Neural cell (in vitro differentiated cells): ENCODE measurements at regions not wholly inside any gene's neighbourhood (a gene's known extent, or its start where the extent isn't known, plus 50 kb on each side); places are given as distances from the start of the nearest gene placed in this dataset.

Source experiments
- H2AFZ ChIP-seq: fragments of 200-600, 300-800 bp; sonication (generic), shearing (Covaris generic); 2 replicates; pipeline ENCODE4 v1.6.0; 2014; ENCODE audit warnings: low read depth, mild to moderate bottlenecking, antibody characterized with exemption, low read length, moderate library complexity
- H3F3A ChIP-seq: fragments of 200-600 bp; shearing (Covaris generic); 2 replicates; pipeline ENCODE4 v1.6.1; 2016; ENCODE audit warnings: mild to moderate bottlenecking, moderate library complexity, mixed read lengths, antibody characterized with exemption, low read length; ENCODE audit not compliant: insufficient read depth, poor library complexity, severe bottlenecking
- H3K27ac ChIP-seq: fragments of 200-600, 300-800 bp; sonication (generic), shearing (Covaris generic); 2 replicates; pipeline ENCODE4 v1.5.1; 2014; ENCODE audit warnings: mild to moderate bottlenecking, low read length, moderate library complexity
- H3K27me3 ChIP-seq: fragments of 300-800, 200-600 bp; sonication (generic), shearing (Covaris generic); 2 replicates; pipeline ENCODE4 v1.6.0; 2014; ENCODE audit warnings: mild to moderate bottlenecking, low read depth, low read length, moderate library complexity; ENCODE audit not compliant: insufficient read depth
- H3K36me3 ChIP-seq: fragments of 300-800, 200-600 bp; sonication (generic), shearing (Covaris generic); 2 replicates; pipeline ENCODE4 v1.5.1; 2014; ENCODE audit warnings: mild to moderate bottlenecking, antibody characterized with exemption, low read length, moderate library complexity; ENCODE audit not compliant: insufficient read depth
- H3K4me2 ChIP-seq: fragments of 300-800, 200-600 bp; sonication (generic), shearing (Covaris generic); 2 replicates; pipeline ENCODE4 v1.6.0; 2014; ENCODE audit warnings: mild to moderate bottlenecking, low read length
- H3K4me3 ChIP-seq: fragments of 300-800, 200-600 bp; sonication (generic), shearing (Covaris generic); 2 replicates; pipeline ENCODE4 v1.5.1; 2014; ENCODE audit warnings: mild to moderate bottlenecking, low read length, moderate library complexity
- H3K79me2 ChIP-seq: fragments of 200-600 bp; shearing (Covaris generic); replicated peaks from 2 replicates; pipeline ENCODE4 v1.6.0; 2014; ENCODE audit warnings: mild to moderate bottlenecking, low read length, moderate library complexity; ENCODE audit not compliant: insufficient read depth
- H3K9ac ChIP-seq: fragments of 300-800, 200-600 bp; sonication (generic), shearing (Covaris generic); 2 replicates; pipeline ENCODE4 v1.6.1; 2016; ENCODE audit warnings: mild to moderate bottlenecking, low read length, mixed read lengths
- H3K9me2 ChIP-seq: fragments of 200-600 bp; shearing (Covaris generic); 2 replicates; pipeline ENCODE4 v1.6.1; 2016; ENCODE audit warnings: mild to moderate bottlenecking, low read length, mixed read lengths; ENCODE audit not compliant: insufficient read depth
- H3K9me3 ChIP-seq: fragments of 200-600, 300-800 bp; sonication (generic), shearing (Covaris generic); 2 replicates; pipeline ENCODE4 v1.6.1; 2016; ENCODE audit warnings: mild to moderate bottlenecking, mixed run types, low read length, moderate library complexity, mixed read lengths
- H4K20me1 ChIP-seq: fragments of 200-600 bp; shearing (Covaris generic); 2 replicates; pipeline ENCODE4 v1.6.1; 2016; ENCODE audit warnings: mild to moderate bottlenecking, mixed run types; ENCODE audit not compliant: insufficient read depth
- EP300 ChIP-seq: fragments of 450-650 bp; conservative IDR thresholded peaks from 2 replicates; pipeline ENCODE4 v1.6.1; 2014; ENCODE audit warnings: antibody characterized with exemption, mild to moderate bottlenecking, moderate library complexity; ENCODE audit not compliant: poor library complexity, severe bottlenecking
- EZH2 ChIP-seq: fragments of 200-600, 300-800 bp; shearing (Covaris generic), sonication (generic); IDR thresholded peaks from 2 replicates; pipeline ENCODE4 v1.6.1; 2014; ENCODE audit warnings: antibody characterized with exemption, low read length, borderline replicate concordance, mild to moderate bottlenecking; ENCODE audit not compliant: insufficient read depth, poor library complexity, severe bottlenecking
- MXI1 ChIP-seq: fragments of 450-650 bp; conservative IDR thresholded peaks from 2 replicates; pipeline ENCODE4 v1.6.1; 2014; ENCODE audit warnings: antibody characterized with exemption, mild to moderate bottlenecking; ENCODE audit not compliant: poor library complexity, severe bottlenecking
- POLR2AphosphoS5 ChIP-seq: IDR thresholded peaks from 2 replicates; pipeline ENCODE4 v1.6.1; 2012
- RAD21 ChIP-seq: fragments of 450-650 bp; conservative IDR thresholded peaks from 2 replicates; pipeline ENCODE4 v1.6.1; 2014; ENCODE audit warnings: antibody characterized with exemption, mild to moderate bottlenecking, moderate library complexity
- SMC3 ChIP-seq: fragments of 450-650 bp; conservative IDR thresholded peaks from 2 replicates; pipeline ENCODE4 v1.6.1; 2014; ENCODE audit warnings: antibody characterized with exemption, mild to moderate bottlenecking, moderate library complexity; ENCODE audit not compliant: poor library complexity
- TAF1 ChIP-seq: IDR thresholded peaks from 2 replicates; pipeline ENCODE4 v1.6.1; 2012; ENCODE audit warnings: low read depth
- TF ChIP-seq, protein P1 (sequence below): IDR thresholded peaks from 2 replicates; pipeline ENCODE4 v1.6.1; 2012; ENCODE audit warnings: borderline replicate concordance
- TF ChIP-seq, protein P2 (sequence below): fragments of 450-650 bp; IDR thresholded peaks from 2 replicates; pipeline ENCODE4 v1.5.1; 2014; ENCODE audit warnings: antibody characterized with exemption, mild to moderate bottlenecking, moderate library complexity; ENCODE audit not compliant: poor library complexity, severe bottlenecking

- no peak overlapping the region for H3K4me3 ChIP-seq
- peaks cover under 1% of the 10 kb centered on the region for H3K9me3 ChIP-seq
- no peak overlapping the region for H3K4me2 ChIP-seq
- H3K9me2 ChIP-seq = no peaks in the 10 kb centered on the region
- H3K36me3 ChIP-seq = no peaks in the 10 kb centered on the region
- no peaks in the 10 kb centered on the region for H3K27me3 ChIP-seq
- no peak overlapping the region for H3K9ac ChIP-seq
- H2AFZ ChIP-seq = no peak overlapping the region
- H3K79me2 ChIP-seq = no peaks in the 10 kb centered on the region
- TF ChIP-seq EZH2 = no peak
- no peak for TF ChIP-seq RAD21
- TF ChIP-seq SMC3 = no peak
- TF ChIP-seq, protein P1, sequence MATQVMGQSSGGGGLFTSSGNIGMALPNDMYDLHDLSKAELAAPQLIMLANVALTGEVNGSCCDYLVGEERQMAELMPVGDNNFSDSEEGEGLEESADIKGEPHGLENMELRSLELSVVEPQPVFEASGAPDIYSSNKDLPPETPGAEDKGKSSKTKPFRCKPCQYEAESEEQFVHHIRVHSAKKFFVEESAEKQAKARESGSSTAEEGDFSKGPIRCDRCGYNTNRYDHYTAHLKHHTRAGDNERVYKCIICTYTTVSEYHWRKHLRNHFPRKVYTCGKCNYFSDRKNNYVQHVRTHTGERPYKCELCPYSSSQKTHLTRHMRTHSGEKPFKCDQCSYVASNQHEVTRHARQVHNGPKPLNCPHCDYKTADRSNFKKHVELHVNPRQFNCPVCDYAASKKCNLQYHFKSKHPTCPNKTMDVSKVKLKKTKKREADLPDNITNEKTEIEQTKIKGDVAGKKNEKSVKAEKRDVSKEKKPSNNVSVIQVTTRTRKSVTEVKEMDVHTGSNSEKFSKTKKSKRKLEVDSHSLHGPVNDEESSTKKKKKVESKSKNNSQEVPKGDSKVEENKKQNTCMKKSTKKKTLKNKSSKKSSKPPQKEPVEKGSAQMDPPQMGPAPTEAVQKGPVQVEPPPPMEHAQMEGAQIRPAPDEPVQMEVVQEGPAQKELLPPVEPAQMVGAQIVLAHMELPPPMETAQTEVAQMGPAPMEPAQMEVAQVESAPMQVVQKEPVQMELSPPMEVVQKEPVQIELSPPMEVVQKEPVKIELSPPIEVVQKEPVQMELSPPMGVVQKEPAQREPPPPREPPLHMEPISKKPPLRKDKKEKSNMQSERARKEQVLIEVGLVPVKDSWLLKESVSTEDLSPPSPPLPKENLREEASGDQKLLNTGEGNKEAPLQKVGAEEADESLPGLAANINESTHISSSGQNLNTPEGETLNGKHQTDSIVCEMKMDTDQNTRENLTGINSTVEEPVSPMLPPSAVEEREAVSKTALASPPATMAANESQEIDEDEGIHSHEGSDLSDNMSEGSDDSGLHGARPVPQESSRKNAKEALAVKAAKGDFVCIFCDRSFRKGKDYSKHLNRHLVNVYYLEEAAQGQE = no peak
- TF ChIP-seq POLR2AphosphoS5 = no peak
- TF ChIP-seq TAF1 = no peak
- no peak for TF ChIP-seq MXI1
- TF ChIP-seq, protein P2, sequence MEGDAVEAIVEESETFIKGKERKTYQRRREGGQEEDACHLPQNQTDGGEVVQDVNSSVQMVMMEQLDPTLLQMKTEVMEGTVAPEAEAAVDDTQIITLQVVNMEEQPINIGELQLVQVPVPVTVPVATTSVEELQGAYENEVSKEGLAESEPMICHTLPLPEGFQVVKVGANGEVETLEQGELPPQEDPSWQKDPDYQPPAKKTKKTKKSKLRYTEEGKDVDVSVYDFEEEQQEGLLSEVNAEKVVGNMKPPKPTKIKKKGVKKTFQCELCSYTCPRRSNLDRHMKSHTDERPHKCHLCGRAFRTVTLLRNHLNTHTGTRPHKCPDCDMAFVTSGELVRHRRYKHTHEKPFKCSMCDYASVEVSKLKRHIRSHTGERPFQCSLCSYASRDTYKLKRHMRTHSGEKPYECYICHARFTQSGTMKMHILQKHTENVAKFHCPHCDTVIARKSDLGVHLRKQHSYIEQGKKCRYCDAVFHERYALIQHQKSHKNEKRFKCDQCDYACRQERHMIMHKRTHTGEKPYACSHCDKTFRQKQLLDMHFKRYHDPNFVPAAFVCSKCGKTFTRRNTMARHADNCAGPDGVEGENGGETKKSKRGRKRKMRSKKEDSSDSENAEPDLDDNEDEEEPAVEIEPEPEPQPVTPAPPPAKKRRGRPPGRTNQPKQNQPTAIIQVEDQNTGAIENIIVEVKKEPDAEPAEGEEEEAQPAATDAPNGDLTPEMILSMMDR = no peak
- no peak for TF ChIP-seq EP300
- H4K20me1 ChIP-seq = no peaks in the 10 kb centered on the region
- H3K27ac ChIP-seq = no peak overlapping the region
- H3F3A ChIP-seq = no peaks in the 10 kb centered on the region
These were observed 238.7 kb upstream of the RREB1 start for GRCh38 chr6:6869094-6869493.

DNA sequence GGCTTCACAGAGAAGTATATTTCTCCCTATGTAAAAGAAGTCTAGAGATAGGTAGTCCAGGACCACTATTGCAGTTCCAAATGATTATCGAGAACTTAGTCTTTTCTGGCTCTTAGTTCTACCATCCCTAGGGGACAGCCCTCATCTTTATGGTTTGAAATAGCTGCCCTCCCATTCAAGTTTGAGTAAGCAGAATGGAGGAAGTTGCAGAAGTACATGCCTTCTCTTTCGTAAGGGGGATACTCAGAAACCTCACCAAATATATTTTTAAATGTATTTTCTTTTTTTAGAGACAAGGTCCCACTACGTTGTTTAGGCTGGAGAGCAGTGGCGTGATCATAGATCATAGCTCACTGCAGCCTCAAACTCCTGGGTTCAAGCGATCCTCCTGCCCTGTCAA lies 236.8 kb upstream of the RREB1 start:
- Histone ChIP-seq H3K79me2 (no peaks in the 10 kb centered on the region), H3K4me3 (no peak overlapping the region), H3K36me3 (no peaks in the 10 kb centered on the region), H4K20me1 (no peaks in the 10 kb centered on the region), H3K27me3 (no peaks in the 10 kb centered on the region), H2AFZ (no peak overlapping the region), H3K9ac (no peak overlapping the region), H3K27ac (no peak overlapping the region), H3K4me2 (no peak overlapping the region), H3K9me3 (no peaks in the 10 kb centered on the region), H3F3A (no peaks in the 10 kb centered on the region), H3K9me2 (no peaks in the 10 kb centered on the region)
- TF ChIP-seq POLR2AphosphoS5 = no peak
- TF ChIP-seq RAD21 = no peak
- no peak for TF ChIP-seq EP300
- TF ChIP-seq TAF1 = no peak
- TF ChIP-seq, protein P1 = no peak
- TF ChIP-seq MXI1 = no peak
- no peak for TF ChIP-seq EZH2
- TF ChIP-seq SMC3 = no peak
- TF ChIP-seq, protein P2 = no peak
